PC-3 (cell line): ENCODE measurements at regions not wholly inside any gene's neighbourhood (a gene's known extent, or its start where the extent isn't known, plus 50 kb on each side); places are given as distances from the start of the nearest gene placed in this dataset.

ENCODE experiments used
- EZH2 ChIP-seq: fragments of 300-600 bp; sonication (generic); IDR thresholded peaks from one replicate; pipeline ENCODE4 v1.6.1; 2017; ENCODE audit warnings: antibody characterized with exemption, mild to moderate bottlenecking, low read length; ENCODE audit not compliant: unreplicated experiment
- TF ChIP-seq, protein P1 (sequence below): fragments of 300-600 bp; sonication (generic); conservative IDR thresholded peaks from 2 replicates; pipeline ENCODE4 v1.5.1; 2017; ENCODE audit warnings: antibody characterized with exemption, low read depth, mild to moderate bottlenecking, low read length

- no peak for TF ChIP-seq EZH2
- TF ChIP-seq, protein P1, sequence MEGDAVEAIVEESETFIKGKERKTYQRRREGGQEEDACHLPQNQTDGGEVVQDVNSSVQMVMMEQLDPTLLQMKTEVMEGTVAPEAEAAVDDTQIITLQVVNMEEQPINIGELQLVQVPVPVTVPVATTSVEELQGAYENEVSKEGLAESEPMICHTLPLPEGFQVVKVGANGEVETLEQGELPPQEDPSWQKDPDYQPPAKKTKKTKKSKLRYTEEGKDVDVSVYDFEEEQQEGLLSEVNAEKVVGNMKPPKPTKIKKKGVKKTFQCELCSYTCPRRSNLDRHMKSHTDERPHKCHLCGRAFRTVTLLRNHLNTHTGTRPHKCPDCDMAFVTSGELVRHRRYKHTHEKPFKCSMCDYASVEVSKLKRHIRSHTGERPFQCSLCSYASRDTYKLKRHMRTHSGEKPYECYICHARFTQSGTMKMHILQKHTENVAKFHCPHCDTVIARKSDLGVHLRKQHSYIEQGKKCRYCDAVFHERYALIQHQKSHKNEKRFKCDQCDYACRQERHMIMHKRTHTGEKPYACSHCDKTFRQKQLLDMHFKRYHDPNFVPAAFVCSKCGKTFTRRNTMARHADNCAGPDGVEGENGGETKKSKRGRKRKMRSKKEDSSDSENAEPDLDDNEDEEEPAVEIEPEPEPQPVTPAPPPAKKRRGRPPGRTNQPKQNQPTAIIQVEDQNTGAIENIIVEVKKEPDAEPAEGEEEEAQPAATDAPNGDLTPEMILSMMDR, result no peak
These were observed 230.7 kb downstream of the TOMM20 start for GRCh38 chr1:234897754-234898454.
